Ecto neural progenitor cell (in vitro differentiated cells): ENCODE measurements at regions not wholly inside any gene's neighbourhood (a gene's known extent, or its start where the extent isn't known, plus 50 kb on each side); places are given as distances from the start of the nearest gene placed in this dataset.
A peak's percentile ranks its signal among the peaks of the same experiment; 100 is the strongest.

Experiments used
- DNase-seq: peaks from one replicate; pipeline ENCODE4 v3.0.0-alpha.2; 2018; ENCODE audit warnings: low spot score

DNA sequence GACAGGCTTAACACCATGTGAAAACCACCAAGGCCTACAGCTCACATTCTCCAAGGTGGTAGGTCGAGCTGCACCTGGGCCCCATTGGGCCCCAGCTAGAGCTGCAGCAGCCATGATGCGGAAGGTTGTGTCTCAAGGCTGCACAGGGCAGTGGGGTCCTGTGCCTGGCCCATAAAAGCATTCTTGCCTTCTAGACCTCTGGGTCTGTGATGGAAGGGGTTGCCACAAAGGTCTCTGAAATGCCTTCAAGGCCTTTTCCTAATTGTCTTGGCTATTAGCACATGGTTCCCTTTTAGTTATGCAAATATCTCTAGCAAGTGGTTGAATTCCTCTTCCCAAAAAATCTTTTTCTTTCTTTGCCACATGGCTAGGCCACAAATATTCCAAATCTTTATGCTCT, 52.5 kb upstream of the C11orf58 start:
- no peak for DNase-seq

GRCh38 chr11:16678466-16679116, 59.9 kb upstream of the C11orf58 start:
- no peak for DNase-seq

DNA sequence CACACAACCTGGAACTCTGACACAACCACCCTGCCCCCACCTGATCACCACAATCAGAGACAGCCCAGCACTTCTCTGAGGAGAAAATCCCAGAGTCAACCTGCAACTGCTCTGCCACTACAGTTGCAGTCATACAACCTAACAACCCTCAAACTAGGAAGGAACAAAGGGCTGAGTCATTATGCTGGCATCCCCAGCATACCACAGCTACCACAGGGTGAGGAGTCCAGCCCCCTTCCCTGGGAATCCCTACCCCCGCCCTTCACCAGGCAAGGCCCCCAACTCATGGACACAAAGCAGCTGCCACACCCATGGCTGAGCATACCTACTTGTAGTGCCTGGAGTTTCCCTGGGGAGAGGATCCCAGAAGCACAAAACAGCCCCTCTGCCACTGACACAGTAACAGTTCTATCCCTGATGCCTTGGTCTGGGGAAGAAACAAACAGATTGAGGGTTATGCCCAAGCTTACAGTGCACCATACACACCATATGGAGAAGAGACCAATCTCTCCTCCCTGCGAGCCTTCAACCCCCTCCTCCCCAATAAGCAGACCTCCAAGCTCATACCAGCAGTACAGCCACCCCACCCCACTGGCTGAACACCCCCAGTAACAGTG, 68.5 kb upstream of the C11orf58 start:
- DNase-seq, result no peak

- DNase-seq, result peak; percentile 53
Measured at GRCh38 chr11:16632295-16633200, 105.9 kb upstream of the C11orf58 start.

DNA sequence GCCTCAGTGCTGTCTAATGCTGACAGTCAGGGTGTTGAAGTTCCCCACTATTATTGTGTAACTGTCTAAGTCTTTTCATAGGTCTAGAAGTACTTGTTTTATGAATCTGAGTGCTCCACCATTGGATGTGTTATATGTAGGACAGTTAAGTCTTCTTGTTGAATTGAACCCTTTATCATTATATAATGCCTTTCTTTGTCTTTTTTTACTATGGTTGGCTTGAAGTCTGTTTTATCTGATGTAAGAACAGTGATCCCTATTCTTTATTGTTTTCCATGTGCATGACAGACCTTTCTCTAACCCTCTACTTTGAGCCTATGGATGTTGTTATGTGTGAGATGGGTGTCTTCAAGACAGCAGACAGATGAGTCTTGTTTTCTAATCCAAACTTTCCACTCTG, 107.8 kb upstream of the C11orf58 start:
- DNase-seq, result no peak

DNA sequence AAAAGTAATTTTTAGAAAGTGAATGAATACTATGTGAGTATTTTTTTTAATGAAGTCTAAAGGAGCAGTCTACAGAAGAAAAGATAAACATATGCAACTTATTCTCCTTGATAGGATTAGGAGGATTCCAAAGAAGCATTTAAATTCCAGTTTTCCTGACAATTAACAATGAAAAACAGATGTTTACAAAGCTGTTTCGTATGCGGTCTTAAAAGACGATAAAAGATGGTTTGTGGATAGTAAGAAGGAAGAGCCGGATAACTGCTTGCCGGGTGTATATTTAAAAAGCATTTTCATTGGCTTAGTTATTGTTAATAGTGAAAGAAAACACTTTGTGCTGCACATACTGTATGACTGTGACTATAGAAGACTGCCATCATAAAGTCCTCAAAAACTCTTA, 120.0 kb upstream of the C11orf58 start:
- DNase-seq, result no peak

DNA sequence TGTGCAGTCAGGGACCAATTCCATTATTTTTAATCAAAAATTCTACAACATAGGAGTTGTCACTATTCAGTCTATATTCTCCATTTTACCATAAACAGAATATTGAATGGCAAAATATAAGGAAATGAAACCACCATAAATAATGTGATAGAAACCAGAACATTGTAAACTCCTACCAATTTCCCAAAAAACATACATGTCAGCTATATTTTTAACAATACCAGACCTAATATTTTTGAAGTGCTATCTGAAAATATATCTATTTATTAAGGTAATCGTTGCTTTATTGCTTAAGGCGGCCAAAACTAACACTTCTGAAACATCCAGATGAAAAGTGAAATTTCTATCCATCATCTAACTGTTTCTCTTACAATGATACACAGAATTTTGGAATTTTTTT, 123.0 kb upstream of the C11orf58 start:
- DNase-seq, result no peak

- peak; percentile 94 for DNase-seq
Measured at GRCh38 chr11:16613512-16614381, 124.7 kb upstream of the C11orf58 start.

DNA sequence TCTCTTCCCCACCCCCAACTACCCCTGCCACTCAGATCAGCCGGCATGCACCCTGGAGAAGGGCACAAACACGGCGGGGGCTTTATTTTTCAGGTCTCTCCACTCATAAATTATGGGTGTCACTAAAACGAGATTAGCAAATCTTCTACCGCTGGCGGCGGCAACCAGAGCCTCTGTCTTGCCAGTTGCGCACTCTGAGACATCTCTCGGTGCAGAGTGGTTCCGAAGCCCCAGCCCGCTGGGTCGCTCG, 125.3 kb upstream of the C11orf58 start:
- no peak for DNase-seq

DNA sequence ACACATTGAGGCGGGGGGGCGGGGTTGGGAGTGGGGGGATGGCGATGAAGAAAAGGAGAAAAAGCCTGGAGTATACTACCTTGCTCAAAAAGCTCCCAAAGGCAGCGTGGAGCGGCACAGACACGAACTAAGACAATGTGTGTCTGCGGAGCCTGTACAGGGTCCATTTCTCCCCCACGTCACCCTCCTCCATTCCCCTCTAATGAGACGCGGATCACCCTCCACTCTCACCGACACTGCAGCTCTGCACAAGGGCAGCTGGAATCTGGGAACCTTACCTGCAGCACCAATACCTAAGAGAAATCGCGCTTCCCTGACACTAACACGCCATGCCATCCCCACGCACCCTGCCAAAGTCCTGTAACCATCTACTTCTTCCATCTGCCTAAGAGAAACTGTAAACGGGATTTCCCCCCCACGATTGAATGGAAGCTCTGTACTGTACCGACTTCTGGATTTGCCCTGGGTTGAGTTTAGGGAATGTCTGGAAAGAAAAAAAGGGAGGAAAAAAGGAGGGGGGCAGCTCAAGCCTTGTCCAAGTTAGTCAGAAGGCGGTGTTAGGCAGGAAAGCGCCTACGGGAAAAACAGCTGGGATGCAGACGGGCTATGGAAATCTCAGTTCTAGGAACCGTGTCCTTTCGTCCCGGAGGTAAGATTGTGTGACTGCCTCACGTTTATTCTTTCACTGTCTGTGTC, 125.7 kb upstream of the C11orf58 start:
- DNase-seq, result peak; percentile 51

GRCh38 chr11:16611926-16612565, 126.4 kb upstream of the C11orf58 start:
- DNase-seq, result no peak

DNA sequence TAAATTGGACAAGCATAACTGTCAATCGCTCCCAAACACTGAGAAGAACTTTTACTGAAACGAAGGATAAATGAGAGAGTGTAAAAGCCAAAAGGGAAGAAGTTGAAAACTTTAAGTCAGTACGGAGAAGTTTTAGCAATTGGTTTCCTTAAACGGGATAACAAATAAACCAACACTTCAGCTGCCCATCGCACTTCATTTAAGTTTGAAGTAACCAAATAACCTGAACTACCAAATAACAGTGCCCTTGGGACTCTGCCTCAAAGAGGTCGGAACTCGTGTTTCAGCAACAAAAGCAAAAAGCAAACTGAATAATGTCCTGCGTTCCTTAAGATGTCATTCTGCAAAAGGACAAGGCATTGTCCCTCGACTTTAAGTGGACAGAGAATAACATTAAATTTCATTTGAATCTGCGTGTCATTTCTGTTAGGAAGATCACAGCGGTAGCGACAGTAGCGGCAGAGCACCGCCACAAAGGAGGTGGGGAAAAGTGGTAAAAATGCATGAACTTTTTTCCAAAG, 127.0 kb upstream of the C11orf58 start:
- DNase-seq, result no peak

DNA sequence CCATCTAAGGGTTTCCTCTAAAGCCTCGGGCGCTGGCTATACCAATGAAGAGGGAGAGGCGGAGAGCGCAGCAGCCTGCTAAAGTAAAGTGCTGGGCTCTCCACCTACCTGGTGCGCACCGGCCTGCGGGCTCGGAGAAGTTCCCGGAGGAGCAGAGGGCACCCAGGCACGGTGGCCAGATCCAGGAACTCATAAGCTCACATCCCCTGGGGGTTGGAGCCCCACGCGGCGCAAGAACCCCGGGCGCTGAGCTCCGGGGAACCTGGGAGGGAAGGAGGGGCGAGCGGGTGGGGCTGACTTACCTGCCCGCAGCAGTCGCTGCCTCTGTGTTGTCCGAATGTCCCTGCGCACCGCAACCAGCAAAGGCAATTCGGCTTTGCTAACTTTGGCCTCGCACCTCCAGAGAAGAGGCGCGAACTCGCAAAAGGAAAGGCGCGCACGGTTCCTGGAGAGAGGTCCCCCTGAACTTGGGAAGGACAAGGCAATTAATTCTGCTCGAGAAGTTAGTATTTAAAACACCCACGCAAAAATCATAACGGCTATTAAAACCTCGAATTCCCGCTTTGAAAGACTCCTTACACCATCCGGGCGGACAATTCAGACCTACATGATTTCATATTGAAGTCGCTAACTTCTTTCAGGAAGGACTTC, 127.6 kb upstream of the C11orf58 start:
- peak; percentile 51 for DNase-seq

DNA sequence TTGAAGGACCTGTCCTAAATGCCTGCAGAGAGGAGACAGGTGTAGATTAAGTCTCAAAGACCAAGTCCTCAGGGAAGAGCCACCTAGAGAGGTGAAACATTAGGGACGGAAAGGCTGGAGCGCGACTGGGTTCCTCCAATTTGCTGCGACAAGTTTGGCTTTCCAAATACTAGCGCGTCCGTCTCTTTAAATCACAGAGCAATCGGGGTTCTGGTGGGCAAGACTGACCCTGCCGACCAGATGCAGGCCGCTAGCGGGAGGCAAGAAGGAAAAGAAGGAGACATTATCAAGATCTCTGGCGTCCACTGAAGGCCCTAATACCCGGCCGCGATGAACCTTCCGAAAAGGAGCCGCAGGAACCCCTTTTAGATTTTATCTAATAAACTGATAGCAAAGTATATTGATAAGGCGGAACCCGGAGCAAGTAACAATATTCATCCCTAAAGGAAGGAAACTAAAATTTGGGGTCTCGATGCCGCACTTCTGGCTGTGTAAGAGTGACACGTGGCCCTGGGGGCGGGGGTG, 128.2 kb upstream of the C11orf58 start:
- DNase-seq, result peak; percentile 44

DNA sequence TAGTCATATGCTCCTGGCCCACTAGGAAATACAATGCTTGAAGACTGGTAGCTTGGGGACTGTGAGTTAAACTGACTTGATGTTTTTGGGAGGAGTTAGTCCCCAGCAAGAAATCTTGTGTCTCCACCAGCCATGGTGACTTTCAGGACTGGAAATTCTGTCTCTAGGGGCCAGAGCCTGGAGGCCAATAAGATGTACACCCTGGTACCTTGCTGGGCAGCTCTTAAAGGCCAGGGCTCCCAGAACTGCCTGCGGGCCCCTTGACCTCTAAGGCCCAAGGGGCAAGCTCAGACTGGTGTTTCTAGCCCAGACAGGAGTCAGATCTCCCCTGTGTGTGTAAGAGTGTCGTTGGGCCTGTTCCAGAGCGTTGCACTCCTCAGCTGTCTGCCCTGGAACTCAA, 128.7 kb upstream of the C11orf58 start:
- DNase-seq, result peak; percentile 49

DNA sequence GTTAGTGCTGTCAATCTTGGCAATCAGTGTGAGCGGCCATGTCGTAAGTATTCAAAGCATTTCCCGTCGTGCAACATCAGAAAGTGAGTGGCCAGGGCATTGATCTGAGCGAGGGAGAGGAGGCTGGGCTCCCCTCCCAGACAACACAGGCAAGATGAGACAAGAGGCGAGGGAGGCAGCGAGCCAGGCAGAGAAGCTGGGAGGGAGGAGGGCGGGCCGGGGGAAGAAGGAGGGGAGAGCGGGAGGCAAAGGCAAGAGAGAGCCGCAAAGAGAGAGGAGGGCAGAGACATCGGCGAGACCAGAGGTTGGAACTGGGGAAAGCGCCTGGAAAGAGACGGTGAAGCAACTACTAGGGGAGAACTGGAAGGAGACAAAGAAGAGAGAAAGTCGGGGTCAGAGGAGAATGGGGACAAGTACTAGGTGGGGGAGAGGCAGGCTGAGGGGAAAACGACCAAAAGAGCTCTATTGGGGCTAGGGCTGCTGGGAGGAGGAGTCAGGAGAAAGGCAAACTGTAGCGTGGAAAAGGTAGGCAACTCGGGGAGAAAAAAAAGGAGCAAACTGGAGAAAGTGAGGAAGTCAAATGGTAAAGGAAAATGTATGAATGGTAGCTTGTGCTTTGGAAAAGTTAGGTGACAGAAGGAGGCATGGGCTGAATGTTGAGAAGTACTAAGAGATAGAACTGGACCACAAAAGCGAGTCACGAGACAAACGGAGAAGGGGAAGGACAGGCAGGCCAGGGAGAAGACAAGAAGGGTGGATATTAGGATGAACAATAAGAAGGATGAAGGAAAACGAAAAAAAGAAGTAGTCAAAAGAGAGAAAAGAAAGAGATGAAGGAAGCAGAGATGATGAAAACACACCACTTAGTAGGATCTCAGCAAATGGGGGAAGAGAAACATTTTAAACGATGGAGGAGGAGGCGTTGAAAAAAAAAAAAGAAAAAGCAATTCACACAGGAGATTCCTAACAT, 130.5 kb upstream of the C11orf58 start:
- peak; percentile 89 for DNase-seq

DNA sequence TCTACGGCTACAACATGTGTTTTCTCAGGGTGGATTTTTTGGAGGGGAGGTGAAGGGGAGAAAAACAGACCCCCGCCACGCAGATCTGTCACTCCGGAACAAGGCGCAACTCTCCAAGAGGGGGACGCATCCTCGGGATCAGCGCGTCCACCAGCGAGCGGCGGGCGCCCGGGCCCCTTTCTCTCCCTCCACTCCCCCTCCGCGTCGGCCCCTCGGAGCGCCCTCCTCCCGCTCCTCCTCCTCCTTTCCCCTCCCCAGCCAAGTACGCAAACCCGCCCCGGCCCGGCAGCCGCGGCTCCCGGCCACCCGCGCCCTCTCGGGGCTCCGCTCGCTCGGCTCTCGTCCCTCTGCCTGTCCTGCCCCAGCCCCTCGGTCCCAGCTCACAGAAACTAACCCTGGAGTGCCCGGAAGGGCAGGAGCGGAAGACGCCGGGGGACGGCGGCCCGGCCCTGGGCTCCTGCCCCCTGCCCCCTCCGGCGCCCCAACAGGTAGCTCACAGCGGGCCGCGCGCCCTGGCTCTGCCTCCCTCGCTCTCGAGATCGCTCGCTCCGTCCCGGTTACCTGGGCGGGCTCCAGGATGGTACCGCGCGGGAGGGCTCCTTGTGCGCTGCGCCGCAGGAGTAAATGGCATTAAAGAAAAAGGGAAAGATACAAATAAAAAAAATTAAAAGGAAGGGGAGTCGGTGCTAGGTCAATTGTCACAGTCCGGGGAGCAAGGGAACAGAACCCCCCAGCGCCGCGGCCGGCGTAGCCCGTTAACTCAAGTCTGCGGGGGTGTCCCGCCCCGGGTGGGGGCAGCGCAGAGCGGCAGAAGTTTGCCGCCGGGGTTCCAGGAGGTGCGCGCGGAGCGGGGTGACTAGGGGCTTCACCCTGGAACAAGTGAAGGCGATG, 131.4 kb upstream of the C11orf58 start:
- DNase-seq, result peak; percentile 80
